Heart right ventricle (tissue), 16 donors: ENCODE measurements at regions not wholly inside any gene's neighbourhood (a gene's known extent, or its start where the extent isn't known, plus 50 kb on each side); places are given as distances from the start of the nearest gene placed in this dataset.

ENCODE experiments used
- ATAC-seq, 8 donors: fragments of 200-7000 bp; cut with Tn5 transposase; one replicate each; pipeline ENCODE4 v1.9.1; 2020; ENCODE audit warnings: mild to moderate bottlenecking in 8 of 8, moderate library complexity in 8 of 8, moderate number of reproducible peaks in 1 of 8
- DNase-seq, 2 donors: peaks; one replicate each; pipeline ENCODE4 v3.0.0-alpha.2; 2020
- H3K27ac ChIP-seq, 10 donors: fragments of 200-600 bp; sonication (generic) in 2 of 10; one replicate each; pipeline versions ENCODE4 v1.5.0 to v1.8.0; 2020 to 2022; ENCODE audit warnings: mild to moderate bottlenecking in 3 of 10
- H3K27me3 ChIP-seq, 7 donors: fragments of 200-600 bp; one replicate each; pipeline ENCODE4 v1.8.0; 2021 to 2022; ENCODE audit warnings: mild to moderate bottlenecking in 2 of 7
- H3K36me3 ChIP-seq, 9 donors: fragments of 200-600 bp; sonication (generic) in 1 of 9; one replicate each; pipeline versions ENCODE4 v1.5.0 to v1.8.0; 2020 to 2022; ENCODE audit warnings: mild to moderate bottlenecking in 2 of 9
- H3K4me1 ChIP-seq, 9 donors: fragments of 200-600 bp; sonication (generic) in 1 of 9; one replicate each; pipeline versions ENCODE4 v1.5.0 to v1.8.0; 2020 to 2022; ENCODE audit warnings: mild to moderate bottlenecking in 4 of 9
- H3K4me3 ChIP-seq, 10 donors: fragments of 200-600 bp; sonication (generic) in 2 of 10; one replicate each; pipeline versions ENCODE4 v1.5.0 to v1.8.0; 2020 to 2022; ENCODE audit warnings: mild to moderate bottlenecking in 7 of 10, moderate library complexity in 2 of 10
- H3K9me3 ChIP-seq, 11 donors: fragments of 200-600 bp in 10 of 11; sonication (generic) in 2 of 11; one replicate each; pipeline versions ENCODE4 v1.5.0 to v1.8.0; 2013 to 2022; ENCODE audit warnings: mild to moderate bottlenecking in 2 of 11, control low read depth in 1 of 11, moderate library complexity in 1 of 11
- CTCF ChIP-seq, 9 donors: fragments of 200-600 bp; sonication (generic) in 2 of 9; IDR thresholded peaks; one replicate each; pipeline versions ENCODE4 v1.5.0 to v1.8.0; 2021 to 2022; ENCODE audit warnings: antibody characterized with exemption in 9 of 9, mild to moderate bottlenecking in 5 of 9, moderate library complexity in 1 of 9
- WGBS, 2 donors: extraction: QIAGEN DNeasy Blood & Tissue Kit; methylation state at CpG; one replicate each; pipeline ENCODE4 v1.1.7; 2013; ENCODE audit warnings: inconsistent platforms in 1 of 2; 5-methylcytosine and 5-hydroxymethylcytosine counted together
- intact Hi-C, 10 donors: fragments of 100-400 bp; cut with DNase I; formaldehyde crosslinking; loops; one replicate each; pipeline versions ENCODE4 v1.11.1 to v1.14.2; 2022
- donor health status: Arrhythmogenic right ventricular cardiomyopathy.
- donor health status: ischemic (EF 13 %, LVEDD 7.1; RV severe dilation, severe dysfunction).
- donor health status: healthy with polysubstance abuse.
- donor health status: DM: no; HTN: yes; CAD: no.
- donor health status: DM: no; HTN: no; CAD: no.
- donor health status: ischemic (EF 25% LVEDD 6.9; RV normal size, moderate dysfunction).
- donor health status: ischemic (EF 25% LVEDD 5.7; RV mildly dilated, moderate dysfunction).
- donor health status: healthy.
- donor health status: DM: yes; HTN: yes; CAD: no.
- donor health status: Ischemic cardiomyopathy.
- donor health status: ischemic (EF 35%, LVEDD 5.7; RV mildly dilated, moderate dysfunction).
- donor health status: nonischemic (EF 11% LVEDD 7.7; RV severe dilation, severe dysfunction).
- donor health status: DM: yes; HTN: yes; CAD: no.
- donor health status: PGD.
- donor health status: ischemic (EF 29% LVEDD 5.4; RV normal size, mild dysfunction).
- donor health status: nonischemic (EF 23%, LVEDD 6.1; RV moderate dilation, normal function).

- no peak for TF ChIP-seq CTCF (IDR thresholded peaks at IDR 0.05)
- no peaks in the 10 kb centered on the region for H3K4me1 ChIP-seq
- H3K27me3 ChIP-seq: no peaks in the 10 kb centered on the region
- 80 to 86% methylated on average over 5 of the region's 5 CpGs for WGBS, 2 donors
- ATAC-seq: no peak
- no peak overlapping the region for H3K27ac ChIP-seq
- no peak for DNase-seq
- peaks cover 0 to 20% (median 0%) of the 10 kb centered on the region in 11 donors for H3K9me3 ChIP-seq
- H3K36me3 ChIP-seq: no peaks in the 10 kb centered on the region
- H3K4me3 ChIP-seq: no peak overlapping the region
- intact Hi-C loops: no loop called here
Measured at GRCh38 chr6:21414065-21414464, 179.5 kb upstream of the SOX4 start.

- Histone ChIP-seq H3K27me3 (no peaks in the 10 kb centered on the region), H3K36me3 (no peaks in the 10 kb centered on the region), H3K9me3 (no peaks in the 10 kb centered on the region), H3K4me3 (no peak overlapping the region), H3K27ac (no peak overlapping the region), H3K4me1 (no peaks in the 10 kb centered on the region)
- TF ChIP-seq CTCF (IDR thresholded peaks at IDR 0.05): no peak
- ATAC-seq (no peak), DNase-seq (no peak)
- intact Hi-C loops: no loop called here
- 87 to 92% methylated on average over 3 of the region's 3 CpGs for WGBS, 2 donors
Measured at GRCh38 chr6:21420146-21420878, 173.2 kb upstream of the SOX4 start.

GRCh38 chr6:21420926-21421325, 172.6 kb upstream of the SOX4 start:
- 88 to 90% methylated on average over 6 of the region's 6 CpGs for WGBS, 2 donors
- DNase-seq (no peak), ATAC-seq (no peak)
- intact Hi-C loops: no loop called here
- Histone ChIP-seq H3K27me3 (no peaks in the 10 kb centered on the region), H3K4me1 (no peaks in the 10 kb centered on the region), H3K4me3 (no peak overlapping the region), H3K9me3 (peaks cover 0 to 1% (median 0%) of the 10 kb centered on the region in 11 donors), H3K27ac (no peak overlapping the region), H3K36me3 (no peaks in the 10 kb centered on the region)
- TF ChIP-seq CTCF (IDR thresholded peaks at IDR 0.05): no peak

- TF ChIP-seq CTCF (IDR thresholded peaks at IDR 0.05): no peak
- DNase-seq (no peak), ATAC-seq (no peak)
- intact Hi-C loops: no loop called here
- Histone ChIP-seq H3K4me3 (no peak overlapping the region), H3K4me1 (no peaks in the 10 kb centered on the region), H3K27me3 (no peaks in the 10 kb centered on the region), H3K9me3 (peaks cover 0 to 9% (median 0%) of the 10 kb centered on the region in 11 donors), H3K36me3 (no peaks in the 10 kb centered on the region), H3K27ac (no peak overlapping the region)
- 90% methylated on average over 21 of the region's 21 CpGs for WGBS, 2 donors
Measured at GRCh38 chr6:21423106-21423854, 170.3 kb upstream of the SOX4 start.
